ENCODE measurements at regions not wholly inside any gene's neighbourhood (a gene's known extent, or its start where the extent isn't known, plus 50 kb on each side); places are given as distances from the start of the nearest gene placed in this dataset.

DNA sequence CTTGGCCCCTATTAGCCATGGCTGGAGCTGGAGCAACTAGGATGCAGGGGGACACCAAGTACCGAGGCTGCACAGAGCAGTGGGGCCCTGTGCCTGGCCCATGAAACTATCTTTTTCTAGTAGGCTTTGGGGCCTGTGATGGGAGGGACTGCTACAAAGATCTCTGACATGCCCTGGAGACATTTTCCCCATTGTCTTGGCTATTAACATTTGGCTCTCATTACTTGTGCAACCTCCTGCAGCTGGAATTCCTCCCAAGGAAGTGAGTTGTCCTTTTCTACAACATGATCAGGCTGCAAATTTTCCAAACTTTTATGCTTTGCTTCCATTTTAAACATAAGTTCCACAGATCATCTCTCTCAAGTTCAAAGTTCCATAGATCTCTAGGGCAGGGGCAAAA is 174.7 kb upstream of the ANKFN1 start:
- no peak for TF ChIP-seq POLR2A (IDR thresholded peaks at IDR 0.05; ENCODE audit: control extremely low read depth in 1 of 2, low read depth in 2 of 2, low read length in 2 of 2)
- TF ChIP-seq, protein P1, sequence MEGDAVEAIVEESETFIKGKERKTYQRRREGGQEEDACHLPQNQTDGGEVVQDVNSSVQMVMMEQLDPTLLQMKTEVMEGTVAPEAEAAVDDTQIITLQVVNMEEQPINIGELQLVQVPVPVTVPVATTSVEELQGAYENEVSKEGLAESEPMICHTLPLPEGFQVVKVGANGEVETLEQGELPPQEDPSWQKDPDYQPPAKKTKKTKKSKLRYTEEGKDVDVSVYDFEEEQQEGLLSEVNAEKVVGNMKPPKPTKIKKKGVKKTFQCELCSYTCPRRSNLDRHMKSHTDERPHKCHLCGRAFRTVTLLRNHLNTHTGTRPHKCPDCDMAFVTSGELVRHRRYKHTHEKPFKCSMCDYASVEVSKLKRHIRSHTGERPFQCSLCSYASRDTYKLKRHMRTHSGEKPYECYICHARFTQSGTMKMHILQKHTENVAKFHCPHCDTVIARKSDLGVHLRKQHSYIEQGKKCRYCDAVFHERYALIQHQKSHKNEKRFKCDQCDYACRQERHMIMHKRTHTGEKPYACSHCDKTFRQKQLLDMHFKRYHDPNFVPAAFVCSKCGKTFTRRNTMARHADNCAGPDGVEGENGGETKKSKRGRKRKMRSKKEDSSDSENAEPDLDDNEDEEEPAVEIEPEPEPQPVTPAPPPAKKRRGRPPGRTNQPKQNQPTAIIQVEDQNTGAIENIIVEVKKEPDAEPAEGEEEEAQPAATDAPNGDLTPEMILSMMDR (IDR thresholded peaks at IDR 0.05; ENCODE audit: control extremely low read depth in 1 of 3, insufficient read depth in 1 of 3, low read depth in 1 of 3, low read length in 3 of 3) = no peak
- TF ChIP-seq CEBPB (IDR thresholded peaks at IDR 0.05; ENCODE audit: low read depth, low read length) = no peak
